Left cardiac atrium (tissue), 4 donors: ENCODE measurements at regions not wholly inside any gene's neighbourhood (a gene's known extent, or its start where the extent isn't known, plus 50 kb on each side); places are given as distances from the start of the nearest gene placed in this dataset.

Experiments
- ATAC-seq, 2 donors: fragments of 200-7000 bp; cut with Tn5 transposase; one replicate each; pipeline ENCODE4 v1.9.1; 2020; ENCODE audit warnings: mild to moderate bottlenecking in 2 of 2, moderate library complexity in 2 of 2
- DNase-seq: peaks from one replicate; pipeline ENCODE4 v3.0.0-alpha.2; 2020
- intact Hi-C, 2 donors: fragments of 100-400 bp; cut with DNase I; formaldehyde crosslinking; loops; one replicate each; pipeline versions ENCODE4 v1.14.1 to v1.15.1; 2022 to 2023
- donor health status: DM: no; HTN: yes; CAD: no.
- donor health status: DM: no; HTN: yes; CAD: no; lungs with severe emphysema.
- donor health status: DM: yes; HTN: yes; CAD: no.
- donor health status: Dilated cardiomyopathy.

DNA sequence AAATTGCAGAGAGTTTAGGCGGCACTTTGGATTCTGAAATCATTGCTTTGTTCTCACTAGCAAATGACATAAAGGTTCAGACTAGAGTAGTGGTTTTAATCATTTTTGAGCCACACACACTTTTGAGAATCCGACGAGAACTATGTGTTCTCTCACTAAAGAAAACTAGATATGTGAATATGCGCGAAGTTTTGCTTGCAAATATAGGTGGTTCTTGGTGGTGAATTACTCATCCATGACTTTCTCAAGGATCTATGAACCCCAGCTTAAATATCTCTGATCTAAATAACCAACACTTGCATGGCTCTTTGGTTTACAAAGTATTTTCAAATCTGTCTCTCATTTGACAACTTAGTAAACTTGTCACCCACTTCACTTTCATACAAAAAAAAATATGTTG lies 54.8 kb downstream of the NOG start:
- intact Hi-C loops, result no loop called here

DNA sequence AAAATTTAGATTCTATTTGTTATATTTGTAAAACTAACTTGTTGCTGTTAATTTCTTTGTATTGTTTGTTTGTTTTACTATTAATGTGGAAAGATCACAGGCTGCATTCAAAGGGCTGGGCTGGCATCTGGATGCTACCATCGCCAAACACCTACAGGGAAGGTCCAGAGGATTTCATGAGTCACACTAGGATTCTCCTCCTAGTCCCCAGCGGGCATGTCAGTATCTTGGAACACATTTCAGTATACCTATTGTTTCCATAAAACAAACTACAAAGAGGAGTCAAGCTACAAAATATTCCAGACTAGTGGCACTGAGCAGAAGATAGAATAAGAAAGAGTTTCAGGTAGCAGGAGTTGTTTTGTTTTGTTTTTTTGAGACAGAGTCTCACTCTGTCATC lies 55.3 kb downstream of the NOG start:
- no peak for ATAC-seq
- intact Hi-C loops, result no loop called here
- DNase-seq, result no peak

More for the DNA sequence above, 54.8 kb downstream of the NOG start:
- DNase-seq, result no peak
- no peak for ATAC-seq

DNA sequence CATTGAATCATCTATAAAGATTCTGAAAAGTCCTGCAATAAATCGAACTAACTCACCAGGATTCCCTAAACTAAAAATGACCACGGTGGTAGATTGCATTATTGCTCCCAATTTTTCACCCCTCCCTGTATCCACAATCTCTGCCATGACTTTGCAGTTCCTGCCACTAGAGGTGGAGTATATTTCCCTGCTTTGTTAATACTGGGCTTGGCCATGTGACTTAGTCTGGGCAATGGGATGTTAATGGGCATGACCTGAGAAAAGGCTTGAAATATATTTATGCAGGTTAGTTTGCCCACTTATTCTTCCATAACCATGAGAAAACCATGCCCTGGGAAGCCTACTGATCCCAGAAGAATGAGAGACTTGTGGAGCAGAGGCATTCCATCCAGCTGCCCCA lies 59.1 kb downstream of the NOG start:
- intact Hi-C loops, result no loop called here
- no peak for DNase-seq
- no peak for ATAC-seq

DNA sequence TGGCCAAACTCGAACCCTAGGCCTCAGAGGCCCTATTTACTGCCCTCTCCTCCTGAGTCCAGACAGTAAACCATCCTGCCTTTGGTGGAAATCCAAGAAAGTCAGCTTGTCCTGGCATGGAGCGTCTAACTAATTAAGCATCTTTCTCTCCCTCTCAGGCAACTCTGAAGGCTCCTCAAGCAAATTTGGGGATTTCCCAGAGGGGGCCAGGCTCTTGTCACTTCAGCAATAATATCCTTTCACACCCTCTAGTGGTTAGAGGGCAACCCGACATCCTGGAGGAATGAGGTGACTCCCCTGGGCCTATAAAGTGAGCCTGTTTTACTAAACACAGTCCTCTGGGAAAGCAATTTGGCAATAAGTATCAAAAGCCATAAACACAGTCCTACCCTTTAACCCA lies 60.4 kb downstream of the NOG start:
- DNase-seq (no peak), ATAC-seq (no peak)
- intact Hi-C loops, result no loop called here

DNA sequence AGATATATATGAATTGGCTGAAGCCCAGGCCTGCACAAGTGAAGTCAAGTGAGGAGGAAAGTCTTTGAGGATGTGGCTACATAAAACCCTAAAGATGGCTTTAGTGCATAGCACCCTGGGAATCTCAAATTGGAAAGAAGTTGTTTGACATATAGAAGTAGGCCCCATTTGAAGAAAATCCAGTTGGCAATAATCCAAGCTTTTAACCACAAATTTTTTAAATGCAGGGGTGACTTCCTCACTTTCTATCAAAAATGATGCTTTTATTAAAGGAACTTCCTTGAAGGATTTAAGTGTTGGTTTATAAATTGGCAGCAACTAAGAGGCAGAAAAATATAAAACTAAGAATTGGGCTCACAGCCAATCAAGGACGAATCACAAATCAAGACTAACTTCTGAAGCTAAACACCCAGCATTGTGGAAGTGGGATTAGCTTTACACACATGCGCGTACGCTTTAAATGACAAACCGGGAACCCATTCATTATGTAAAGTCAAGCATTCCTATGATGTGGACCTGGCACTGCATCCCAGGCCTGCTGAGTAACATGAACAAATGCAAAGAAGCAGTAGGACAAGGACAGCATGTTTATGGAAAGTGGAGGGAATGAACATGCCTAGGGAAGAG lies 63.3 kb downstream of the NOG start:
- DNase-seq (no peak), ATAC-seq (no peak)
- intact Hi-C loops, result no loop called here

DNA sequence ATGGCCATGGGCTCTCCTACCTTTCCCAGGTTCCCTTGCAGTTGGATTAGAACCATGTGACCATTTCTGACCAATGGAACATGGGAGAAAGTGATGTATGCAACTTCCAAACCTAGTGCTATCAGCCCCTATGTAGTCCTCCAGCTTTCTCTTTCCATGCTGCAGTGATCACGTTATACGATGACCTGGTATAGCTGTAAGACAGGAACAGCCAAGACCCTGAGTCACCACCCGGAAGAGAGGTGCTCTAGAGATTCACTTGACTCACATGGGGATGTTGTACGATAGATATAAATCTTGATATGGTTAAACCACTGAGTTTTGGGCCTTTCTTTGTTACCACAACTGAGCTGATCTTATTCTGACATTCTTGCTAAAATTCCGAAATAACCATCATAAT lies 65.1 kb downstream of the NOG start:
- intact Hi-C loops, result no loop called here
- ATAC-seq (no peak), DNase-seq (no peak)

DNA sequence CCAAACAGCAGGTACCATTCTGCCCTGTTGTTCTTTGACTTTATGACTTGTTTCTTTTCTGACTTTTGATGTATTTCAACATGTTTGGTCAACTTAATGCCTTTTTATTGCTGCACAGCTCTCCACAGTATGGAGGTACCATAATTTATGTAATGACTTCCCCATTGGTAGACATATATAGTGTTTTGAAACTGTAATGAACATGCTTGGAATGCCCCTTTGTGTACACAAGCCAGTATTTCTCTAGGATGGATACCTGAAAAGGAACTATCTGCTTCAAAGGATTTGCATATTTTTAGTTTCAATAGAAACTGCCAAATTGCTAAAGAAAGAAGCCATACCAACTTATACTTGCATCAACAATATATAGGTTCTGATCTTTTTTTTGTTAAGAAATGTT lies 66.1 kb downstream of the NOG start:
- DNase-seq, result no peak
- intact Hi-C loops, result no loop called here

DNA sequence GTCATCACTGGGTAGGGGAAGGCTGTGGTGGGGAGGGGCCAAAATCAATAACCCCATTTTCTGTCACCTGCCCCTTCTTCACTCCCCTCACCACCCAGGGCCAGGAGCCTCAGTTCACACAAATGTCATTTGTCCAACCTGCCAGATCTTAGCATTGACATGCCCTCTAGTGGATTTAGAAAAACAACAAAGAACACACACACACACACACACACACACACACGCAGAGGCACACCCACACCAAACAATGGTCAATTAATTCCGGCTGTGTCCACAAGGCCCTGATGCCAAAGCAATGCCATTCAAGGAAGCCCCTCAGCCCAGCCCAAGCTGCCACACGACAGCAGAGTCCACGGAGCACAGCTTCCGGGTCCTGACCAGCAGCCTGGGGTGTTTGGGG lies 68.4 kb downstream of the NOG start:
- DNase-seq (no peak), ATAC-seq (no peak)
- intact Hi-C loops, result no loop called here

More for the DNA sequence above, 66.1 kb downstream of the NOG start:
- no peak for ATAC-seq

DNA sequence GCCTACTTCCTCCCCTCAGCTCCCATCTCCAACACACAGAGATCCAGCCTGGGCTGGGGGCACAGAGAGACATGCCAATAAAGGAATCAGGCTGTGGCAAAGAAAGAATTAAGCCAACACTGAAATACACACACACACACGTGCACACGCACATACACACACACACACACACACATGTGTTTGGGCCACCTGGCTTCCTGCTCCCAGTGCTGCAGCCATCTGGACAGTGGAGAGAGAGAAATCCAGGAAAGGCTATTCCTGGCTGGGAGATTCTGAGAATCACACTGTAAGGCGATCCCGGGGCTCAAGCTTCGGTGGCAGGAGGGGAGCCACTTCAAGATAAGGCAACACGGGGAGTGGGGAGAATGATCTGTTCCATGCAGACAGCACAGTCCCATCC lies 72.4 kb downstream of the NOG start:
- DNase-seq, result no peak

DNA sequence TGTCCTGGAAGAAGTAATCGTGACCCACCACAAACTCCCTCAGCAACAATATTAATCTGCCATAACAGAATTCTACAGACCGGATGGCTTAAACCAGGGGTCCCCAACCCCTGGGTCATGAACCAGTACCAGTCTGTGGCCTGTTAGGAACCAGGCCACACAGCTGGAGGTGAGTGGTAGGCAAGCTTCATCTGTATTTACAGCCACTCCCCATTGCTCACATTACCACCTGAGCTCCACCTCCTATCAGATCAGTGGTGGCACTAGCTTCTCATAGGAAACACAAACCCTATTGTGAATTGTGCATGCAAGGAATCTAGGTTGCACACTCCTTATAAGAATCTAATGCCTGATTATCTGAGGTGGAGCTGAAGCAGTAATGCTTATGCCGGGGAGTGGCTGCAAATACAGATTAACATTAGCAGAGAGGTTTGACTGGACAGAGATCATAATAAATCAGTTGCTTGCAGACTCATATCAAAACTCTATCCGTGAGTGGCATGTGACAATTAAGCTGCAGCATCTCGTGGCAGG lies 74.5 kb downstream of the NOG start:
- no peak for ATAC-seq
- intact Hi-C loops, result no loop called here
- DNase-seq, result no peak

More for the DNA sequence above, 72.4 kb downstream of the NOG start:
- no peak for ATAC-seq
- intact Hi-C loops, result no loop called here

DNA sequence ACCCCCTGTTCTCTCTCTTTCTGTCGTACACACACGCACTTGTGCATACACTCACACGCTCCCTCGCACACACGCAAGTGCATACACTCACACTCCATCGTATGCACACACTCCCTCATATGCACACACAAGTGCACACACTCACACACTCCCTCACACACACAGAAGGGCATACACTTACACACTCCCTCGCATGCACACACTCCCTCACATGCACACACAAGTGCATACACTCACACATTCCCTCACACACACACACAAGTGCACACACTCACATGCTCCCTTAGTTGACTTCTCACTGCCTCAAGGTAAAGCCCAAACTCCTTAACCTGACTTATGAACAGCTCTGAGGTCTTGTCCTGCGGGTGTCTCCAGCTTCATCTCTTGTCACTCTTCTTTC lies 78.7 kb downstream of the NOG start:
- intact Hi-C loops, result no loop called here
- DNase-seq, result no peak
- no peak for ATAC-seq

DNA sequence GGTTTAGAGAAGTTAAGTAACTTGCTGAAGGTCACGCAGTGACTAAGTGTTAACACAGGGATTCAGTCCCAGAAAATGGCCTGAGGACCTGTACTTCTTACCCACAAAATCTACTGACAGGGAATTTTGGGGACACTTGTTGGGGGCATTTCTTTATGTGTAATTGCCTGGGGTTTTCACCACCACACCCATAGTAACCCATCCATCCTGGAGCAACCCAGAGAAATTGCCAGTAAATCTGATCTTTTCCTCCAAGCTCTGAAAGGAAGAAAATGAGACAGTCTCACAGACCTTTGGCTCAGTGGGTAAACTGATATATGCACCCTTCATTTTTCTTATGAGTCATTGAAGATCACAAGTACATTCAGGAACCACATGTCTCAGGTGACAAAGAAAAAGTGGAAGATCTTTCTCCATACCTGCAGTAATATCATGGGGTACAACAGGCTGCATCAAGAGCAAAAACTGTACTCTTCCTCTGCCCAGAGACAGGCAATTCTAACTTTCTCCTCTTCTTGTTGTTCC lies 81.0 kb downstream of the NOG start:
- intact Hi-C loops, result no loop called here
- DNase-seq (no peak), ATAC-seq (no peak)

DNA sequence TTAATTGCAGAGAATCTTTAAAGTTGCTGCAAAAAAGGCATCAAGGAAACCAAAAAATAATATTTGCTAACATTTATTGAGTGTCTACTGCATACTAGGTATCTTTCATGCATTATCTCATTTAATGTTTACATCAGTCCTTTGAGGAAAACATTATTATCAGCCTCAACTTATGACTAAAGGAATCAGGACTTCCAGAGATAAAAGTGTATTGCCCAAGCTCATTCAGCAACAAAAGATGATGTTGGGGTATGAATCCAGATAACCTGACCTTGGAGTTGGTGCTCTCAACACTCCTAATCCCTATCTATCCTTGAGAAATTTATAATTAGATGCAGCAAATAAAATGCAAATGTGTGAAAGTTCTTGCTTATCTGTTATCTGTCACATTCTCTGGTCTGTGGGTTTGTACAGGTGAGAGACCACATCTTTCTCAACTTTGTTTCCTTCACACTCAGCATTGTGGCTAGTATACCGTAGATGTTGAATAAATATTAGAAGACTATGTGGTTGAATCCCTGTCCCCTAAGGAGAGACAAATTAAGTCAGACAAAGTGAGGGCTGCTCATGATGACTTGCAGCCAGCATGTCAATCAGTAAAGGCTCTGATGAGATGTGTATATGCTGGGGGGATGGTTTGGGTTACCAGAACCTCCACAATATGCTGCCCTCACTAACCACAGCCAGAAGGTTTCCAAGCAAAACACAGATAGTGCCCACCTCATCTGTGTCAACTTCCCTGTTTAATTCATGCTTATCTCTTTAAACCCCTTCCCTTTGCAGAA lies 82.6 kb downstream of the NOG start:
- no peak for DNase-seq
- intact Hi-C loops, result no loop called here
- ATAC-seq, result no peak

DNA sequence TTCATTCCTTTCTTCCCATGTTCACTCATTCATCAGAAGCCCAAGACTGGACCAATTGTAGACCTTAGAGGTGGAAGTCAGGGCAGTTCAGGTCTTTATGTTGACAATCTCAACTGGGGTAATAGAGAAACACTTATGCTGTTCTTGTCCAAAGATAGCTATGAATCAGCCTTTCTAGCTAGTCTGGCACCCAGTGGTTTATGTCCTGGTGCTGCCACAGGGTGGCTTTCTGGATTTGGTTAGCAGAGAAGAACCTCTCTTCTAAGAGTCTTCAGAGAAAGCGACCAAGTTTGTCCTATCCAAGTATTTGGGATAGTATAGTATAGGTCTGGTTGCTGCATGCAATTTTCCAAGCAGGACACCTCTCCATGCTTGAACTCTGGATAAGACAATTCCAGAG lies 83.3 kb downstream of the NOG start:
- ATAC-seq (no peak), DNase-seq (no peak)
- intact Hi-C loops, result no loop called here

DNA sequence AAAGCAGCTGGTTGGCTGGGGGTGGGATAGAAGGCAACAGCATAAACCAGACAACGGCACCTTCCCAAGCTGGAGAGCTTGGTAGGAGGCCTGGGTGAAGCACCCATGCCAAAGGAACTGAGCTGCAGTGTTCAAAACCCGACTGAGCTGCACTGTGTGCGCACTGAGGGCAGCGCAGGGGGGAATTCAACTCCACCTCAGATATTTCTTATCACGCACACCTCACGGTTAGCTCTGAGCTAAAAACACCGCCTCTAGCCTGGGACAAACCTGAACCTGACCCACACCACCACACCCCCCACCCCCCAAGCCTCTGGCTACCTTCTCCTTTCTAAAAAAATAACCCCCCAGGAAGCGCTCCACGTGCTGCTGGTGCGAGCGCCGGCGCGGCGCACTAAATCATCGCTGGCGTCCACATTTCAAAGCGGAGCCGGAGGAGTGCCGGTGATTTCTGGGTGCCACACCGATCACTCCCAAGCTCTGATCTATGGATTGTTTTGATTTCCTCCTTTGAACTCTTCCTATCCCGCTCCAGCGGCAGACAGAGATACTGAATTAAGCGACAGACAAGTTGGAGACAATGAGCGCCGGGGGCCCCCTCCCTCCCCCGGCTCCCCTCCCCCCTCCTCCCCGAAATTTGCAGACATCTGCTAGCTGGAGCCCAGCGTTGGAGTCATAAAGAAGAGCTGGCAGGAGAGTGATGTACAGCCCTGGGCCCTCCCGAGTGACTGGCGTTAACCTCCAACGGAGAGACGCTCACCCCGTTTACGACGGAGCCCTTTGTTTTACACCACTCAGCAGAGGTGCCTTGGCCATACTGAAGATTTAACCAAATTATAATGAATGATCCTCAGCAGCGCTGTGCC lies 85.0 kb downstream of the NOG start:
- peak; percentile 52 to 53 for ATAC-seq
- DNase-seq, result no peak
- intact Hi-C loops, result no loop called here

DNA sequence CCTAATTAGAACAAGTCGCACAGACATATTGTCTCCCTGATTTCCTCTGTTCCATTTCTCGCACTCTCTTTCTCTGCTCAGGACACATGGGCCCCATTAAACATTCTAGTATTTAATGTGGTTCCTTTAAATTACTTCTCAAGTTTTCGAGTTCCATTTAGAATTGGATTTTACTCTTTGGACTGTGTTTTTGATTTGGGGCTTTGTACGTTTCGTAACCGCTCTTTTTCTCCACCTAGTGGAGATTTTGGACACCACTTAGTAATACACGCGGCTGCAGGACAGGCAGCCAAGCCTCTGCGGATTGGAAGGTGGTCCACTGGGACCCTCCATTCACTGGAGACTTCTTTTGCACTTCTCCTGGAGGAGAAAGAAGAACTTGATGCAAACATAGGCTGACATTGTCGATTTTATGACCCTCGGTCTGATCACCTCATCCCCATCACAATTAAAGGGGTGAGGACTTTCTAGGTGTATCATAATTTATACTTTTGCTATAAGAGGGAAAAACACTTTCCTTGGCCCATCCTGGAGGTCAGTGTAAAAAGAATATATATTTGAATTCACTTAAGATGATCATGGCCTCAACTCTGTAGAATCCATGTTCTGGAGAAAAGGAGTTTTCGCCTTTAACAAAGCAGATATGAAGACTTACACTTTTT lies 85.7 kb downstream of the NOG start:
- ATAC-seq, result peak; percentile 55 to 64
- intact Hi-C loops, result no loop called here
- no peak for DNase-seq

DNA sequence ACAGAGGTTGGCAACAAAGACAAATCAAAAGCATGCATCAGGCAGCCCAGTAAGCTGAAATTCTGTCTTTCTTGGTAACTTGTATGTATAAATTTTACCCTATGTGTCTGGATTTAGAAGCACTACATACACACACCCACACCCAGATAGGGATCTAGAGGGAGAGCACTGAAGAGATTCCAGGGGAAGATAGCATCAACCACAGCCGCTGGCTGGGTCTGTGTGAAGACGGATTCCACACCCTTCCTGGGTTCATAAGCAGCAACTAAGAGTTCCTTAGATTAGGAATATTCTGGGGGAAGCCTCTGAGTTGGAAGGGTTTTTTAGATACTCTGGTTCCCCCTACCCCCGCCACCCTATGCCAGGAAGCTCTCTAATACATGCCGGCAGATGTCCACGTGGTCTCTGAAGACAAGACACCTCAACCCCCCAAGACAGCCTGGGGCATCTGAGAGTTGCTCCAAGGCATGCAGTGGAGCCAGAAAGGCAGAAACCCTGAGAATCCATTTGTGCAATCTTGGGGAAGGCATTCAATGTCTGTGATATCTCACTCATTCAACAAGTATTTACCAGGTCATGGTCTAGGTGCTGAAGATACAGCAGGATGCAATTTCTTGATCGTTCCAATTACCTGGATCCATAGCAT lies 86.4 kb downstream of the NOG start:
- ATAC-seq (no peak), DNase-seq (no peak)
- intact Hi-C loops, result no loop called here

DNA sequence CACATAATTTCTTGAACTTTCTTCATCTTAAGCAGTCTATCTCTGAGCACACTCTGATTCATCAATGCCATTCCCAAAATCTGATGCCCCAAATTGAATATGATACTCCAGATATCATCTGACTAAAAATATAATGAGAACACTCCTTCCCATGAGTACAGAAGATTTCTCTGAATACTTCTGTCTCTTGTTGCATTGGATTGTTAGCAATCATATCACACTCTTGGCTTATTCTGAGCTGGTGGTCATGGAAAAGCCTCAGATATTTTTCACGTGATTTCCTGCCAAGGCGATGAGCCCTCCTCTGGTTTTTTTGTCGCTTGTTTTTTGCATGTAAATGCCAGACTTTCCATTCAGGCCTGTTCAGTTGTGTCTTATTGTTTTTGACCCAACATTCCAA lies 87.2 kb downstream of the NOG start:
- intact Hi-C loops, result no loop called here
- ATAC-seq, result no peak

More for the DNA sequence above, 87.2 kb downstream of the NOG start:
- no peak for DNase-seq
